ENCODE measurements at regions not wholly inside any gene's neighbourhood (a gene's known extent, or its start where the extent isn't known, plus 50 kb on each side); places are given as distances from the start of the nearest gene placed in this dataset.

DNA sequence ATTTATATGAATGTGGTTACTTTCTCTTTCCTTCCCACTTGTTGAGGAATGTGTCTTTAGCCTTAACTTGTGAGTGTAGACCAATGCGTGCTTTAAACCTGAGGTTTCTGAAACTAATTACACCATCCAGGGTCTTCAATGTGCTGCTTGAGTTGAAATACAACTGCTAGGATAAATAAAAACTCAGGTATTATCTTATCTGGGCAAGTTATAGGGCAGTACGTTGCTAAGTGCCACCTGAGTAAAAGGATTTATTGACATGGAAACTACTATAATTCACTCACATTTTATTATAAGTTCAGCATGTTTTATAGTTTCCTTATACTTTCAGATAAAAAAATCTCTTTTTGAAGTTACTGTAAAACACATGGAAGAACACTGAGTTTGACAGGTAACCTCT is 1136.8 kb upstream of the NUDT12 start:
- no peak for DNase-seq
- H3K4me1 ChIP-seq, result peaks cover 0 to 5% (median 0%) of the 10 kb centered on the region in 4 donors
- 18 to 59% methylated on average over 2 of the region's 2 CpGs for WGBS, 2 donors
- peaks cover 3 to 11% (median 5%) of the 10 kb centered on the region in 4 donors for H3K9me3 ChIP-seq
- H3K36me3 ChIP-seq, result no peaks in the 10 kb centered on the region
- TF ChIP-seq POLR2AphosphoS5 (IDR thresholded peaks at IDR 0.05) (no peak), POLR2A (IDR thresholded peaks at IDR 0.05) (no peak), EP300 (IDR thresholded peaks at IDR 0.05) (no peak)
- TF ChIP-seq, protein P1, sequence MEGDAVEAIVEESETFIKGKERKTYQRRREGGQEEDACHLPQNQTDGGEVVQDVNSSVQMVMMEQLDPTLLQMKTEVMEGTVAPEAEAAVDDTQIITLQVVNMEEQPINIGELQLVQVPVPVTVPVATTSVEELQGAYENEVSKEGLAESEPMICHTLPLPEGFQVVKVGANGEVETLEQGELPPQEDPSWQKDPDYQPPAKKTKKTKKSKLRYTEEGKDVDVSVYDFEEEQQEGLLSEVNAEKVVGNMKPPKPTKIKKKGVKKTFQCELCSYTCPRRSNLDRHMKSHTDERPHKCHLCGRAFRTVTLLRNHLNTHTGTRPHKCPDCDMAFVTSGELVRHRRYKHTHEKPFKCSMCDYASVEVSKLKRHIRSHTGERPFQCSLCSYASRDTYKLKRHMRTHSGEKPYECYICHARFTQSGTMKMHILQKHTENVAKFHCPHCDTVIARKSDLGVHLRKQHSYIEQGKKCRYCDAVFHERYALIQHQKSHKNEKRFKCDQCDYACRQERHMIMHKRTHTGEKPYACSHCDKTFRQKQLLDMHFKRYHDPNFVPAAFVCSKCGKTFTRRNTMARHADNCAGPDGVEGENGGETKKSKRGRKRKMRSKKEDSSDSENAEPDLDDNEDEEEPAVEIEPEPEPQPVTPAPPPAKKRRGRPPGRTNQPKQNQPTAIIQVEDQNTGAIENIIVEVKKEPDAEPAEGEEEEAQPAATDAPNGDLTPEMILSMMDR (IDR thresholded peaks at IDR 0.05), result no peak
- H3K27ac ChIP-seq, result no peak overlapping the region
- no peak overlapping the region for H3K4me3 ChIP-seq
- no peaks in the 10 kb centered on the region for H3K27me3 ChIP-seq
- intact Hi-C loops (cut with DNase I), result no loop called here

GRCh38 chr5:104661256-104661655 is 1098.7 kb upstream of the NUDT12 start:
- H3K4me3 ChIP-seq, result no peak overlapping the region
- H3K27me3 ChIP-seq, result no peaks in the 10 kb centered on the region
- peaks cover 0 to 31% (median 8%) of the 10 kb centered on the region in 4 donors for H3K4me1 ChIP-seq
- WGBS, 2 donors, result 85 to 86% methylated on average over 1 of the region's 1 CpG
- peak; percentile 65 for DNase-seq
- intact Hi-C loops (cut with DNase I), result no loop called here
- H3K27ac ChIP-seq, result peak overlapping the region in 2 of 4 donors; percentile 7 to 48
- H3K9me3 ChIP-seq, result peaks cover 0 to 3% (median 0%) of the 10 kb centered on the region in 4 donors
- TF ChIP-seq EP300 (IDR thresholded peaks at IDR 0.05) (peak in 1 of 4 donors; percentile 17), POLR2AphosphoS5 (IDR thresholded peaks at IDR 0.05) (peak in 3 of 4 donors; percentile 33 to 80 (median 76)), POLR2A (IDR thresholded peaks at IDR 0.05) (no peak)
- H3K36me3 ChIP-seq, result no peaks in the 10 kb centered on the region

GRCh38 chr5:104659497-104659896 is 1096.9 kb upstream of the NUDT12 start:
- Histone ChIP-seq H3K9me3 (no peaks in the 10 kb centered on the region), H3K36me3 (no peaks in the 10 kb centered on the region), H3K4me3 (no peak overlapping the region), H3K27me3 (no peaks in the 10 kb centered on the region), H3K4me1 (peaks cover 0 to 36% (median 8%) of the 10 kb centered on the region in 4 donors), H3K27ac (no peak overlapping the region)
- no peak for DNase-seq
- no peak for TF ChIP-seq POLR2A (IDR thresholded peaks at IDR 0.05)
- no peak for TF ChIP-seq EP300 (IDR thresholded peaks at IDR 0.05)
- TF ChIP-seq POLR2AphosphoS5 (IDR thresholded peaks at IDR 0.05), result no peak
- TF ChIP-seq, protein P1 (IDR thresholded peaks at IDR 0.05), result no peak
- intact Hi-C loops (cut with DNase I), result no loop called here
- 88 to 94% methylated on average over 1 of the region's 1 CpG for WGBS, 2 donors

GRCh38 chr5:104652271-104652861 is 1089.8 kb upstream of the NUDT12 start:
- TF ChIP-seq POLR2AphosphoS5 (IDR thresholded peaks at IDR 0.05) (no peak), POLR2A (IDR thresholded peaks at IDR 0.05) (no peak), EP300 (IDR thresholded peaks at IDR 0.05) (no peak)
- TF ChIP-seq, protein P1 (IDR thresholded peaks at IDR 0.05), result no peak
- Histone ChIP-seq H3K27me3 (no peaks in the 10 kb centered on the region), H3K27ac (no peak overlapping the region), H3K9me3 (peaks cover 0 to 3% (median 0%) of the 10 kb centered on the region in 4 donors), H3K4me3 (no peak overlapping the region), H3K4me1 (peaks cover 0 to 19% (median 8%) of the 10 kb centered on the region in 4 donors), H3K36me3 (no peaks in the 10 kb centered on the region)
- DNase-seq, result no peak
- intact Hi-C loops (cut with DNase I), result no loop called here
- WGBS, 2 donors, result 94% methylated on average over 5 of the region's 5 CpGs

DNA sequence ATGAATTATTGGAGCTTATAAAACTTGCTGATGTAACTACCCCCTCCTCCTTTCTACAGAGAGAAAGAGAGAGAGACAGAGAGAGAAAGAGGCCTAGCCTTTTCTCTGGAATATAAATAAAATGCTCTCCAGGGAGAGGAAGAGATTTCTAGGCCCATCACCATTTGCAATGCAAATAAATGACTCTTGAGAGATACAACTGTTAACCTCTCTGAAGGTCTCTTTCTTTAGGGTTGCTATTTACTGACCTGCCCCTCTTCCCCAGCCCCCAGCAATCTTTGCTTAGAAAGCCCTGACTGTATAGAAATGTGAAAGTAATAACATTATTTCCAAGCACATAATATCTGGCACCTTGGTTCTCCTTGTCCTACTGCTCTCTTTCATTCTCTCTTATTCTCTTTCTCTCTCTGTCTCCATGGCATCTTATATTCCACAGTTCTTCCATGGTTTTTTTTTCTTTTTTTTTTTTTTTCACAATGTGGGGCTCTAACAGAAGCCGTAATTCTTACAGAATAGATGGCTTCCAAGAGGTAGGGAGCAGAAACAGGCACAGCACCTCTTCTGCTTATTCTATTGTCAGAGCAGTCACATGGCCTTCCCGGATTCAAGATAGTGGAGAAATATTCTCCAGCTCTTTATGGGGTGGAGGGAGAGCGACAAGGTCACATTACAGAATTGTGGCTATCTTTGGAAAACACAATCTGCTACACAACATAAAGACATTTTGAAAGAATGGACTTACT is 1087.9 kb upstream of the NUDT12 start:
- WGBS, 2 donors, result 85 to 90% methylated on average over 3 of the region's 3 CpGs
- intact Hi-C loops (cut with DNase I), result no loop called here
- no peak for DNase-seq

More for the DNA sequence above, 1087.9 kb upstream of the NUDT12 start:
- H3K27ac ChIP-seq, result no peak overlapping the region
- TF ChIP-seq, protein P1 (IDR thresholded peaks at IDR 0.05), result no peak
- no peak for TF ChIP-seq POLR2A (IDR thresholded peaks at IDR 0.05)
- H3K27me3 ChIP-seq, result no peaks in the 10 kb centered on the region
- peaks cover 0 to 26% (median 23%) of the 10 kb centered on the region in 4 donors for H3K4me1 ChIP-seq
- no peaks in the 10 kb centered on the region for H3K36me3 ChIP-seq
- H3K4me3 ChIP-seq, result no peak overlapping the region
- H3K9me3 ChIP-seq, result peaks cover 0 to 3% (median 0%) of the 10 kb centered on the region in 4 donors

Data from sigmoid colon (tissue), 6 donors.